Mucosa of stomach (tissue), 1 donor: ENCODE measurements at regions not wholly inside any gene's neighbourhood (a gene's known extent, or its start where the extent isn't known, plus 50 kb on each side); places are given as distances from the start of the nearest gene placed in this dataset.
"Not testable (repeated sequence)": the region's sequence is repeated elsewhere in the genome, so short reads cannot be mapped to it uniquely, and the experiment has no call there.

Experiments used
- H3K27me3 ChIP-seq: one replicate; pipeline ENCODE4 v1.7.0; 2013; ENCODE audit warnings: mild to moderate bottlenecking, low read length; ENCODE audit not compliant: control insufficient read depth, insufficient read depth
- H3K36me3 ChIP-seq: one replicate; pipeline ENCODE4 v1.7.0; 2013; ENCODE audit warnings: low read length; ENCODE audit not compliant: control insufficient read depth, insufficient read depth
- H3K4me1 ChIP-seq: one replicate; pipeline ENCODE4 v1.7.0; 2013; ENCODE audit warnings: mild to moderate bottlenecking, low read length; ENCODE audit not compliant: control insufficient read depth, insufficient read depth
- H3K4me3 ChIP-seq: one replicate; pipeline ENCODE4 v1.7.0; 2013; ENCODE audit warnings: low read length
- H3K9ac ChIP-seq: one replicate; pipeline ENCODE4 v1.7.0; 2013; ENCODE audit warnings: mild to moderate bottlenecking, low read length, moderate library complexity
- H3K9me3 ChIP-seq: one replicate; pipeline ENCODE4 v1.7.0; 2013; ENCODE audit warnings: mild to moderate bottlenecking, low read length, moderate library complexity; ENCODE audit not compliant: control insufficient read depth
- donor health status: Pancreatic carcinoma.

DNA sequence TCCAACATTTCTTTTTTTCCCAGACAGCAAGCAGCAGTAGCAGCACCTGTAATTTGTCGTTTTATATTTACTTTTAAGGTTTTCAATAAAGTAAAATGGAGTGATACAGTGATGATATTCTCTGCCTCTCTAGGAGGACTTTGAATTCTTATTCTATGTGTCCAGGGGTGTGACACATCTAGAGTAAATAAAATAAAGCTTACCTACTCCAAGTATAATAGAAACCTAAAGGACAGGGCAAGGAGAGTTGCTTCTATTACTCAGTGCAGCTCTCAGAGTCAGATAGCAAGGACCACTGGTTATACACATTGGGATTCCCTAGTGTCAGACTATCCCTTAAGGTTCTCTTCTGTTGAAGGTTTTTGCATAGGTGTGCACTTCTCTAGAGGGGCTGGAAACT lies 95.9 kb downstream of the LMO4 start:
- H3K4me3 ChIP-seq = no peak overlapping the region
- peaks cover 9% of the 10 kb centered on the region for H3K4me1 ChIP-seq
- no peaks in the 10 kb centered on the region for H3K9me3 ChIP-seq
- H3K9ac ChIP-seq = no peak overlapping the region
- H3K36me3 ChIP-seq = no peaks in the 10 kb centered on the region
- no peaks in the 10 kb centered on the region for H3K27me3 ChIP-seq

DNA sequence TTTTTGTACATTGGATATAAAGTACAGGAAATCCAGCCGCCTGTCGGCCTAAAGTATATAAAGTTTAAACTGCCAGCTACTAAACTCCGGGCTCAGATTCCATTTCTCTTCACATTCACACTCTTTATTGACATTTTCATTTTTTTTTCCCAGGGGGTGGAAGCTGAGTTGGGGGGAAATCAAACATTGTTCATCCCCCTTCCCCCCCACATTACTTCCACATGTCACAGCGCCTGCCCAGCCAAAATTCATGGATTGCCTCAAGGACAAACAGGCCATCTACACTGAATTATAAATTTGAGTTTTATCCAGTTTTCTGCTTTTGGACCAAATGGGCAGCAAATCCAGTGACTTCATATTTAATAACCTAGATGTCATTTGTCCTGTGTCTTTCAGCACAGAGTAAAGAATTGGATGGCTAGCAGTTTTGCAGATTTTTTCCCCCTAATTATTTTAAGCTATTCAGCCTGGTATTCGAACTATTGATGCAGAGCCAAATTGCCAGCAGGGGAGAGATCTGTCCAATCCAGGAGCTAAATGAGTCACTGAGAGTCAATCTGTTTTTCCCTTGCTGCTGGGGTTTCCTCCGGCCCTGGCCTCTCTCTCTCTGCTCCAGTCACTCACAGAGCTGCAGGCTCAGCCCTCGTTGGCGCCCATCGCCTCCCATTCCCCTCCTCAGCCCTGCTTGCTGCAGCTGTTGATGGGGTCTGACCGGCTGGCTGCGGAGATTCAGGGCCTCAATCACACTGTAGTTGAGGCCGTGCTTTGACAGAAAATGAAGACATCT lies 98.0 kb downstream of the LMO4 start:
- peaks cover 5% of the 10 kb centered on the region for H3K4me1 ChIP-seq
- H3K9me3 ChIP-seq = no peaks in the 10 kb centered on the region
- no peaks in the 10 kb centered on the region for H3K27me3 ChIP-seq
- no peak overlapping the region for H3K4me3 ChIP-seq
- no peaks in the 10 kb centered on the region for H3K36me3 ChIP-seq
- H3K9ac ChIP-seq = no peak overlapping the region

DNA sequence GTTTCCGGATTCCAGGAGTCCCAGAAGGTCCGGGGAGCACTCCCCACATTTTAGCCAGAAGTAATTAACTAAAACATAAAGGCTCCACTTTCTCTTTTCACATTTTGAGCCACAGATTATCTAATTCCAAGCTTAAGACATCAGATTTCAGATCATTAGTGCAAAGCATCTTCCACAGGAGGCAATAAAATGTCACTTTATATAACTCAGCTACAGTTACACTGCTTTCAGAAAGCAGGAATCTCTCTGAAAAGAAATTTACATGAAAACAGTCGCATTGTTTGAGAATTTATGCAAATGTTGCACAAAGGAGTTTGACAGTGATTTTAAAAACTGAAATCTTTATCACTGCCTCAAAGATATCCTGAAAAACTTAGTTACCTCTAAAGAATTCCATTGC lies 99.7 kb downstream of the LMO4 start:
- no peaks in the 10 kb centered on the region for H3K9me3 ChIP-seq
- H3K27me3 ChIP-seq = no peaks in the 10 kb centered on the region
- no peak overlapping the region for H3K9ac ChIP-seq
- H3K4me1 ChIP-seq = peaks cover 5% of the 10 kb centered on the region
- no peaks in the 10 kb centered on the region for H3K36me3 ChIP-seq
- H3K4me3 ChIP-seq = no peak overlapping the region

DNA sequence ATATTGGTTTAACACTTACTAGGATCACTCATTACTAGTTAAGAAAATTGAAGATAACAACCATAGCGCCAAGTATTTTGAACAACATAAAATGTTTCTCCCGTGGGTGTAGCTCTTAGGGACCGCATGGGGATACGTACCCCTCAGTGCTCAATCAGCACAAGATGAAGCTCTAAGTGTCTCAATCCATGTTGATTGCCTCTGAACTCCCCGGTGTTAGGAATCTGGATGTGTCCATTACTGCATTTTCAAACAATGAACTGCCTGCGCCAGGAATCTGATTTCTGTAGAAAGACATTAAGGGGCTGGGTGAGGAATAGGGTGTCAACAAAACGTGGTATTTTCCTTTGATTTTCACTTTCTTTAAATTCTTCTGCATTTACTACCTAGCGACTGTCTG lies 100.2 kb downstream of the LMO4 start:
- Histone ChIP-seq H3K4me1 (peaks cover 5% of the 10 kb centered on the region), H3K9ac (no peak overlapping the region), H3K36me3 (no peaks in the 10 kb centered on the region), H3K4me3 (no peak overlapping the region), H3K27me3 (no peaks in the 10 kb centered on the region), H3K9me3 (no peaks in the 10 kb centered on the region)

DNA sequence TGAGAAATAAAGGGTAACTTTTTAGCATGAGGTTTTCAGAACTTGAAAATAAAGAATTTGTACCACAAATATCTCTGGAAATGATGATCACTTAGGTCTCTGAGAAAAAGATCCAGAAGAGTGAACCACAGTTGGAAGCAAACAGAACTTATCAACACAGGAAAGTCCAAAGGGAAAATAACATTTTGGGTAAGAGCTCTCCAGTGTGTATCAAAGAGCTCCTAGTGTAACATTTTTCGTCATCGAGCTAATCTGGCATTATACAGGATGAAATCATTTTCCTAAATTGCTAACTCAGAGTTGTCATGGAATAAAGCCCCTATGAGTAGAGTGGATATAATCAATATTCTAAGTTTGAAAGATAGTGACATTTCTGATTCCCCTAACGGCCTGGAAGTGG lies 104.0 kb downstream of the LMO4 start:
- no peak overlapping the region for H3K9ac ChIP-seq
- H3K36me3 ChIP-seq = no peaks in the 10 kb centered on the region
- peaks cover 22% of the 10 kb centered on the region for H3K4me1 ChIP-seq

DNA sequence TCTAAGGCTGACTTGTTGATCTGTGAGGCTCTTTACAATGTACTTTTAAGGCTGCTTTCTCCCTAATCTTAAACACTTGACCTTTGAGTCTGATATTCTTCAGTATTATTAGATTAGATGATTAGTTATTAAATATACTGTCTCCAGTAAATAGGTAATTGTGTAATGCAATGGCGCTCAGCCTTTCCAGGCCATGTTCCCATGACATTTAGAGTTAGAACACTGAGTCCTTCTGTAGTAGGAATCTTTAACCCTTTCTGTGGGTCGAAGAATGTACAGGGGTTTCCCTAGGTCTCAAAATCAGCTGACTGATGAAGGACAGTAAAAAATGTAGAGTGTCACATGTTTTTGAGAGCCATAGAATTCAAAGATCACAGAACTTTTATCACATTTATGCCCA lies 104.4 kb downstream of the LMO4 start:
- H3K36me3 ChIP-seq, H3K9ac ChIP-seq, H3K9me3 ChIP-seq, H3K27me3 ChIP-seq, H3K4me3 ChIP-seq: not testable (repeated sequence)
- peaks cover 22% of the 10 kb centered on the region for H3K4me1 ChIP-seq

More for the DNA sequence above, 104.0 kb downstream of the LMO4 start:
- Histone ChIP-seq H3K27me3 (no peaks in the 10 kb centered on the region), H3K9me3 (no peaks in the 10 kb centered on the region), H3K4me3 (no peak overlapping the region)

DNA sequence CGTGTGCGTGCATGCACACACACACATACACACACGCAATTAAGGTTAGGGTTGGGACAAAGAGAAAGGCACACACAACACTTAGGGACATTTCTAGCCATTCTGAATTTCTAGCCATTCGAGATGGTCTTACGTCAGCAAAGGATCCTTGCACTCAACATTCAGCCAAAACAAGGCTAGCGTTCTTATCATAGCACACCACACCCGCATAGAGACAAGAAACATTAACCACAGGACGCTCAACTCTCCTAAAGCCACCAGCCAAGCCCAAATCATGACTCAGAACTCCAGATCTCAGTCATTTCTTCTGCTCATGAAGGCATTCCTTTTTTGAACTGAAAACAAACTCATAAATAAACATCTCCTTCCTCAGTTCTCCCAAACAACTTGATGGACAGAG lies 106.8 kb downstream of the LMO4 start:
- Histone ChIP-seq H3K4me1 (peaks cover 22% of the 10 kb centered on the region), H3K27me3 (no peaks in the 10 kb centered on the region), H3K36me3 (no peaks in the 10 kb centered on the region), H3K4me3 (no peak overlapping the region), H3K9me3 (no peaks in the 10 kb centered on the region), H3K9ac (no peak overlapping the region)

DNA sequence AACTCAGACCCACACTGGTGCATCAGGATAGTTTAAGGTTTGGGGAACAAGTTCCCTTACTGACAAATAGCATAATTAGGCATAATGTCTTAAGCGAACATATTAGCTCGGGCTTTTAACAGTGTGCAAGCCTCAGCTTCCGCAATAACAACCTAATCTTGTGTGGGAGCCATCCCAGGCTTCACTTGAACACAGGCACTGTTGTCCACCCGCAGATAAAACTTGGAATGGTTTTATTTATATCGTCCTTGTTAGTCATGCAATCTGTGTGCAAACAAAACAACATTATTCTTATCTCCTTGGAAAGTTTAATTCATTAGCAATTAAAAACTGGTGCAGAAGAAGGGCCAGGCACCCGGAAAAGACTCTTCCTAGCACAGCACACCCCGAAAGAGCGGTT lies 107.4 kb downstream of the LMO4 start:
- H3K4me1 ChIP-seq = peaks cover 22% of the 10 kb centered on the region
- H3K36me3 ChIP-seq, H3K27me3 ChIP-seq, H3K9me3 ChIP-seq, H3K9ac ChIP-seq, H3K4me3 ChIP-seq: not testable (repeated sequence)

DNA sequence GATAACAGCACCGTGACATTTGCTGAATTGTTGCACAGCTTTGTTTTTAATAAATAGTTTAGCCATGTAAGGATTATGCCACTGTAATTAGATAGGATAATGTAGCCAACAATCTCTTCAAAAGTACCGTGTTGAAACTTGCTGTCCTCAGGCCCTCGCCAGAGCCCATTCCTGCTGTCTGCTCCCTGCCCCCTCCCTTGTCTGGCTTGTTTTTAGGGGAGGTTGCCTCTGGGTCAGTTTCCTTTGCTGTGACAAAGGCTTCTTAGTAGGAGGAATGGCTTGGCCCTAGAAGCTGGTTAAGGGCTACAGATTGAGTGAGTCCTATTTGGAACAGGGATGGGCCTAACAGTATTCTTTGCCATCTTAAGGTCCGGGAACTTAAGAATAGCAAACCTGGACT lies 107.9 kb downstream of the LMO4 start:
- Histone ChIP-seq H3K9ac (no peak overlapping the region), H3K4me3 (no peak overlapping the region), H3K4me1 (peaks cover 22% of the 10 kb centered on the region), H3K36me3 (no peaks in the 10 kb centered on the region), H3K9me3 (no peaks in the 10 kb centered on the region), H3K27me3 (no peaks in the 10 kb centered on the region)

DNA sequence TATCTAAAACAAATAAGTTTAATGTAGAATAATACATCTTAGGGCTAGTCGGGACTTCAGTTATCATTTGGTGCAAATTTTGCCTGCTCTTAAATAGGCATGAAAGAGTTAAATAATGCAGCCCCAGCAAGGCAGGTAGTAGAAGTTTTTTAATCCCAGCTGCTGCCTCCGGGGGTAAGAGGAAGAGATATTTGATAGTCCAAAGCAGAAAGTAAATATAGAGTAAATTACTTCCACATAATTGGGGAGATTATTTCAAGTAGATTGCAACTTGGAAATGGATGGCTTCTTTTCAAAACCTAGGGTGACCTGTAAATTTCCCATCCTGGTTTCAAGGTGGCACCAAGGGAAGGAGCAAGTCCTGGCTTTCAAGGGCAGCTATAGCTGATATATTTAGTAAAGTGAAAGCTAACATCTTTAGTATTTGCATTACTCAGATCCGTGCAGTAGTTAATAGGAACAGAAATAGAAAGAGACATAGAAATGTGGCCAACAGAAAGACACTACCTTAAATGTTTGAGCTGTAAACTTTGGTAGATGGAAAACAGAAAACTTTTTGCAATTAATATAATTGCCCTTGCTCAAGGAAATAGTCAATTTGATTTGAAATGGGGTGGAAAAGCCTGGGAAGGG lies 109.1 kb downstream of the LMO4 start:
- peaks cover 22% of the 10 kb centered on the region for H3K4me1 ChIP-seq
- no peak overlapping the region for H3K9ac ChIP-seq
- H3K27me3 ChIP-seq = no peaks in the 10 kb centered on the region
- H3K36me3 ChIP-seq = no peaks in the 10 kb centered on the region
- H3K4me3 ChIP-seq = no peak overlapping the region
- no peaks in the 10 kb centered on the region for H3K9me3 ChIP-seq

DNA sequence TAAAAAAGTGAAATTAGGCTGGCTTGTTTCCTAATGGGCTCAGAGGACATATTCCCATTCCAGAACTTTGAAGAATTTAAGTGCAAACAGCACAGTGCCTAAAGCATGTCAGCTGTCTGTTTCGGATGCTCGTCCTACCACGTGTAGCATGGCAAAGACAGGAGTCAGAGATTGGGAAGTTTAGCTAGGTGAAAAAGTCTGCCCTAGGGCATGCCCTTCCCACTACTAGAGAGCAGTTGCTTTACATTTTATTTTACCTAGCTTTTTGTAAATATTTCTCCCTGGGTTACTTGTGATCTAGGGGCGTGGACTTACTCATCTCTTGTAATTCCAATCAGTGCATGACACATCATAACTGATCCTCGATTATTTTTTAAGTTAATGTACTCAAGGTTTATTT lies 111.1 kb downstream of the LMO4 start:
- no peaks in the 10 kb centered on the region for H3K9me3 ChIP-seq
- H3K9ac ChIP-seq = no peak overlapping the region
- no peaks in the 10 kb centered on the region for H3K27me3 ChIP-seq
- peaks cover 22% of the 10 kb centered on the region for H3K4me1 ChIP-seq
- no peaks in the 10 kb centered on the region for H3K36me3 ChIP-seq
- H3K4me3 ChIP-seq = no peak overlapping the region

DNA sequence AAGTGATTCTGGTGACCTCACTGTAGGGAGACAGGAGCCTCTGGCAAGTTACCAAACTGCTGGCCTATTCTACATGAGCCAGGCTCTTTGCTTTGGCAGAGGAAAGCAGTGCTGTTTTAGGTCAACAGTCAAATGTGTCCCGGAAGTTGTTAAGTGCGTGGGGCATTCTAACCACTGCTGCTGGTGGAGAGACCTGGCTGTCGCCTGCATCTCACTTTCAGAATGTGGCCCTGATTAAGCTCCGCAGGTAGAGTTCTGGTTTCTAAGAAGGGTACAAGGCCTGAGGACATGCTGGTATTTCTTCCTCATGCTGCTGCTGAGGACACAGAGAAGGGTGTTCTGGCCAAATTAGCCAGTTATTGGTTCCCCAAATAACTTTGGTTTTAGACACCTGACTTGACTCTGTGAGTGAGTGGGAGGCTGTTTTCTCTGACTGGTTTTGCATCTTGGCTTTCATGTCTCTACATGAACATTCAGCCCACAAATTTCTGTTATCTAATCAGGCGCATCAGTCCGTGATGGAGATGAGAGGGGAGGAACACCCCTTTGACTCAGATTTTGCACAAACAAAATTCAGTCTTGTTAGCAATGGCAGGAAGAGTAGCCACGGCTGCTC lies 120.8 kb downstream of the LMO4 start:
- H3K4me3 ChIP-seq = no peak overlapping the region
- no peak overlapping the region for H3K9ac ChIP-seq
- peaks cover 15% of the 10 kb centered on the region for H3K4me1 ChIP-seq
- H3K36me3 ChIP-seq = no peaks in the 10 kb centered on the region
- H3K9me3 ChIP-seq = no peaks in the 10 kb centered on the region
- H3K27me3 ChIP-seq = no peaks in the 10 kb centered on the region
